ENCODE measurements at regions not wholly inside any gene's neighbourhood (a gene's known extent, or its start where the extent isn't known, plus 50 kb on each side); places are given as distances from the start of the nearest gene placed in this dataset.

DNA sequence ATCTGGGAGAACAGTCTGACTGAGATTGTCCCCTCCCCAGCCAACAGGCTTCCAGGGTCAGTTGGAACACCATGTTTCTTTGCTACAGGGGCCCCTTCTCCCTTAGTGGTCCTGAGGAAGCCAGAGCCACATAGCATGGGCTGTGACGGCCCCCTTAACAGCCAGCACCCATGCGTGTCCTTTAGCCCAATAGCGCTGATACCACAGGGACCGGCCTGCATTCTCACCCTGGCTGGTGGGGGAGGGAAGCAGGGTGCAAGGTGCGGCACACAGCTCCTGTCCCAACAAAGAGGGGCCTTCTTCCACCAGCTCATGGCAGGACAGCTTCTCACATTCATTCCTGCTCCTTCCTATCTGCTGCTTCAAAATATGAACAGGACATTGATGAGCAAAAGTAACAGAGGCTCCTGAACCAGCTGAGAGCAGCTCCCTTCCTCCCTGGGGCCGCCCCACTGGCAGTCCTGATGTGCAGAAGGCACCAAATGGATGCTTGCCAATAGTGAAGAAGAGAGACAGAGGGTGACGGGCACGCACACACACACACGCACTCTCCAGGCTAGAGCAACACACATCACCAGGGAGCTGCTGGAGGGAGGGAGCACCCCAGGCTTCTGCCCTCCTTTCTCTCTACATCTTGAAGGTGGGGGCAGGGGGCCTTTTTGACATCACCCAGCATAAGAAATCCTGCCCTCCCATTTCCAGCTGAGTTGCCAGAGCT, 99.4 kb downstream of the CRYAA start:
- TF ChIP-seq, protein P1, sequence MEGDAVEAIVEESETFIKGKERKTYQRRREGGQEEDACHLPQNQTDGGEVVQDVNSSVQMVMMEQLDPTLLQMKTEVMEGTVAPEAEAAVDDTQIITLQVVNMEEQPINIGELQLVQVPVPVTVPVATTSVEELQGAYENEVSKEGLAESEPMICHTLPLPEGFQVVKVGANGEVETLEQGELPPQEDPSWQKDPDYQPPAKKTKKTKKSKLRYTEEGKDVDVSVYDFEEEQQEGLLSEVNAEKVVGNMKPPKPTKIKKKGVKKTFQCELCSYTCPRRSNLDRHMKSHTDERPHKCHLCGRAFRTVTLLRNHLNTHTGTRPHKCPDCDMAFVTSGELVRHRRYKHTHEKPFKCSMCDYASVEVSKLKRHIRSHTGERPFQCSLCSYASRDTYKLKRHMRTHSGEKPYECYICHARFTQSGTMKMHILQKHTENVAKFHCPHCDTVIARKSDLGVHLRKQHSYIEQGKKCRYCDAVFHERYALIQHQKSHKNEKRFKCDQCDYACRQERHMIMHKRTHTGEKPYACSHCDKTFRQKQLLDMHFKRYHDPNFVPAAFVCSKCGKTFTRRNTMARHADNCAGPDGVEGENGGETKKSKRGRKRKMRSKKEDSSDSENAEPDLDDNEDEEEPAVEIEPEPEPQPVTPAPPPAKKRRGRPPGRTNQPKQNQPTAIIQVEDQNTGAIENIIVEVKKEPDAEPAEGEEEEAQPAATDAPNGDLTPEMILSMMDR (conservative IDR thresholded peaks at IDR 0.05; ENCODE audit: low read length): no peak
- TF ChIP-seq EZH2phosphoT487 (IDR thresholded peaks at IDR 0.05; ENCODE audit: borderline replicate concordance): no peak

All from Loucy (cell line).